BJ (cell line): ENCODE measurements at regions not wholly inside any gene's neighbourhood (a gene's known extent, or its start where the extent isn't known, plus 50 kb on each side); places are given as distances from the start of the nearest gene placed in this dataset.
"Not testable (repeated sequence)": the region's sequence is repeated elsewhere in the genome, so short reads cannot be mapped to it uniquely, and the experiment has no call there.

ENCODE experiments used
- CTCF ChIA-PET: fragments of 350-600 bp; formaldehyde crosslinking; extraction: SDS; loops from one replicate; lab custom pipeline; 2021; ENCODE audit warnings: antibody characterized with exemption, inconsistent platforms; lab: Yijun Ruan, JAX
- POLR2A ChIA-PET: fragments of 300-600 bp; sonication (Branson Sonifier 250); formaldehyde crosslinking; extraction: SDS; loops from one replicate; lab custom pipeline; 2021; ENCODE audit warnings: antibody characterized with exemption; lab: Charles Lee
- DNase-seq: peaks from one replicate; pipeline ENCODE4 v3.0.0-alpha.2; 2011; ENCODE audit warnings: low read depth
- H3K27me3 ChIP-seq: 2 replicates; pipeline ENCODE4 v1.6.0; 2011; ENCODE audit warnings: low read length; ENCODE audit not compliant: control insufficient read depth, insufficient read depth
- H3K36me3 ChIP-seq: 2 replicates; pipeline ENCODE4 v1.5.1; 2011; ENCODE audit warnings: low read length; ENCODE audit not compliant: control insufficient read depth, insufficient read depth
- H3K4me3 ChIP-seq: 2 replicates; pipeline ENCODE4 v1.5.1; 2011; ENCODE audit warnings: low read depth, mild to moderate bottlenecking, control low read depth, low read length
- CTCF ChIP-seq: IDR thresholded peaks from 2 replicates; pipeline ENCODE4 v1.5.1; 2011; ENCODE audit warnings: low read depth, mild to moderate bottlenecking, control low read depth, inconsistent platforms, low read length, moderate library complexity; ENCODE audit not compliant: insufficient read depth

DNA sequence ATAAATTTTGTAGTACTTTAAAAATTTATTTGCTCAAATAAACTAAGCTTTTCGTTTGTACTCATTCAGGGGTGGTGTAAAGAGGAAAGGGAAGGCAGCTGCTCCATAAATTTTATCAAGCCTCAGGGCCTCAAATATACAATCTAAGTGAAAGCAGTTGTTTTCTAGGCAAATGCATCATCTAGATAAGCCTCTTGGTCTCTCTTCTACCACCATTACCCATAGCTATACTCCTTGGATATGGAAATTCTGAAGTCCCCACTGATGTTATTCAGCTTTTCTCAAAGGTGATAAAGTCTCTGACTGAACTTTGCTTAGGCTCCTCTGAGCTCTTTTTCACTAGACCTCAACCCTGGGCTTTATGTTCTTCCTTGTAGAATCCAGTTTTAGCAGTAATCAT is 1313.1 kb downstream of the JRKL start:
- CTCF ChIA-PET, result no interaction called here

DNA sequence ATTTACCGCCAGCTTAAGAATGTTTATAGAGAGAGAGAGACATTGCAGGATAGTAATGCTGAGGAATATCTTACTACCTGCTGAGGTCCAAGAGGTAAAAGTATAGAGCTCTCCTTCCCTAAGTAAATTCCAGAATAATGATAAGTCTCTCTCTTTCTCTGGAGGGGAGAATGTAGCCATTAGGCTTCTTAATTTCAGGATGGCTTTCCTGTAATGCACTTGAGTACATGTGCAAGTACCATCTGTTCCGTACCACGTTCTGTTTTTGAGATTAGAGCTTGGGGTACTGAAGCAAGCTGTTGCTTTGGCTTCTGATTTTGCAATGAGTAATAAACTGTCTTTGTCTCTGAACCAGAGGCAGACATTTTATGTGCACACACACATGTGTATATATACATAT is 1314.0 kb downstream of the JRKL start:
- no peak for DNase-seq
- H3K27me3 ChIP-seq, result no peaks in the 10 kb centered on the region
- CTCF ChIA-PET, result no interaction called here

More for the DNA sequence above, 1313.1 kb downstream of the JRKL start:
- TF ChIP-seq CTCF, result no peak
- no peaks in the 10 kb centered on the region for H3K36me3 ChIP-seq
- POLR2A ChIA-PET, result no interaction called here
- no peak overlapping the region for H3K4me3 ChIP-seq
- H3K27me3 ChIP-seq, result no peaks in the 10 kb centered on the region
- DNase-seq, result no peak

GRCh38 chr11:97705441-97705840 is 1315.3 kb upstream of the CNTN5 start:
- H3K36me3 ChIP-seq, POLR2A ChIA-PET, H3K27me3 ChIP-seq, H3K4me3 ChIP-seq, CTCF ChIA-PET, DNase-seq: not testable (repeated sequence)

More for the DNA sequence above, 1314.0 kb downstream of the JRKL start:
- POLR2A ChIA-PET, result no interaction called here
- no peak for TF ChIP-seq CTCF
- no peak overlapping the region for H3K4me3 ChIP-seq
- no peaks in the 10 kb centered on the region for H3K36me3 ChIP-seq

GRCh38 chr11:97717922-97718321 is 1302.8 kb upstream of the CNTN5 start:
- no peaks in the 10 kb centered on the region for H3K27me3 ChIP-seq
- no peak for DNase-seq
- TF ChIP-seq CTCF, result no peak
- CTCF ChIA-PET, result no interaction called here
- no peaks in the 10 kb centered on the region for H3K36me3 ChIP-seq
- H3K4me3 ChIP-seq, result no peak overlapping the region
- POLR2A ChIA-PET, result no interaction called here

- Histone ChIP-seq H3K4me3 (no peak overlapping the region), H3K36me3 (no peaks in the 10 kb centered on the region), H3K27me3 (no peaks in the 10 kb centered on the region)
- no peak for DNase-seq
- POLR2A ChIA-PET, result no interaction called here
- CTCF ChIA-PET, result no interaction called here
- TF ChIP-seq CTCF, result no peak
Observed at GRCh38 chr11:97722065-97722464, 1298.7 kb upstream of the CNTN5 start.

GRCh38 chr11:97722721-97723120 is 1298.0 kb upstream of the CNTN5 start:
- CTCF ChIA-PET, result no interaction called here
- POLR2A ChIA-PET, result no interaction called here

More at GRCh38 chr11:97722721-97723120, 1298.0 kb upstream of the CNTN5 start:
- TF ChIP-seq CTCF, result no peak
- H3K4me3 ChIP-seq, result no peak overlapping the region
- H3K36me3 ChIP-seq, result no peaks in the 10 kb centered on the region
- H3K27me3 ChIP-seq, result no peaks in the 10 kb centered on the region
- DNase-seq, result no peak
